ENCODE measurements at regions not wholly inside any gene's neighbourhood (a gene's known extent, or its start where the extent isn't known, plus 50 kb on each side); places are given as distances from the start of the nearest gene placed in this dataset.

GRCh38 chr6:164925681-164926530 is 383.5 kb downstream of the C6orf118 start:
- DNase-seq (ENCODE audit: low read depth), result no peak

DNA sequence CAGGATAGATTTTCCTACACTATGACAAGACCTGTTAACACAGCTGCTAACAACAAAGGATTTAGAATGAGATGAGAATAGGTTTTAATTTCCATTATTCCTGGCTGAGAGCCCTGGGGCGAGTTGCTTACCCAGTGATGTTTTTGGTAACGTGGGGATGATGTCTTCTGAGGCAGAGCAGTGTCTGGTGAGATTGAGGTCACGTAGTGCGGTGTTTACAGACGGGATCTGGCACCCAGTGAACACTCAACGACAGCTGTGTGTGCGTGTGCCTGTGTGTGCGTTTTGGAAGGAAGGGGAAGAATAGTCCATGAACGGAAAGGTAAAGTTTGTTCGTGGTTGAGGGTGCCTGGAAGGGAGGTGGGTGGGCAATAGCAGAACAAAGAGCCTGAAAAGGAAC is 384.7 kb downstream of the C6orf118 start:
- DNase-seq (ENCODE audit: low read depth), result no peak

DNA sequence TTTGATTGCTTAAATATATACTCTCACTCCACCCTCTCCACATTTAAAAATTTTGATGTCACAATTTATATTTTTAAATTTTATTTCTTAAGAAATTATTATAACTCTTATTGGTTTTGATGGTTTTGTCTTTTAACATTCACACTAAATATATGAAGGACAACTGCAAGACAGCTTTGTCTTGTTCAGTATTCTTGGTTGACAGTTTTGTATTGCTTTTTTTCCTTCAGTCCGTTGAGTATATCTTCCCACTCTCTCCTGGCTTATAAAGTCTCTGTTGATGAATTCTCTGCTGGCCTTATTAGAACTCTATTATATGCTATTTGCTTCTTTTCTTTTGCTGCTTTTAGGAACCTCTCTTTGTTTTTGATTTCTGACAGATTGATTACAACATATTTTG is 392.2 kb downstream of the C6orf118 start:
- no peak for DNase-seq (ENCODE audit: low read depth)

- DNase-seq (ENCODE audit: low read depth), result no peak
Observed at GRCh38 chr6:164916087-164916486, 393.3 kb downstream of the C6orf118 start.

DNA sequence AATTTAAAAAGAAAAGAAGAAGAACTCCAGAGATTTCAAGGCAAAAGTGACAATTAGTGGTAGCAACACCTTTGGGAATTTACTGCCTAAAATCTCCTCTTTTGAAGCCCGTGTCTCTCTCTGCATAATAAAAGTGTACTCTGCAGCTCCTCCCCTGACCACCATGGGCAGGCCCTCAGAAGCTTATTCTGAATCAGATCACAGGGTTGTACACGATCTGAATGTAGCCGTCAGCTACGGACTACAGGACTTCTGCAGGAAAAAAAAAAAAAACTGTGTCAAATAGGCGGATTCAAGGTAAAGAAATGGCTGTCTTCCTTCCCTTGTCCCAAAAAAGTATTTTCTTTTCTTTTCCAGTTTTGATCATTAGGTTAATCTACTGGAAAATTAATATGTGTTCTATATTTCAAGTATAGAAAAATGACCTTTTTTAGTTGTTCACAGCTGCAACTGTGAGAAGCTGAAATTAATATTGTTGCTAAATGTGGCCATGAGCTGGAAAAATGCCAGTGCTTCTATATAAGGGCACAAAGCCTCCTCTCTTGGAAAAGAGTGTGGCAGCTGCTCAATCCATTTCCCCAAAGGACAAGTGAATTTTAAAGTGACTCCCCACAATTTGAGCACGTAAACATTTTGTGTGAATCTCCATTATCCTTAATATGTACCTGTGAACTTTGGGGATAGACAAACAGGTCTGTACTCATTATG is 397.4 kb downstream of the C6orf118 start:
- DNase-seq (ENCODE audit: low read depth), result peak; percentile 70

GRCh38 chr6:164911151-164911550 is 398.3 kb downstream of the C6orf118 start:
- no peak for DNase-seq (ENCODE audit: low read depth)

GRCh38 chr6:164906766-164907165 is 402.6 kb downstream of the C6orf118 start:
- no peak for DNase-seq (ENCODE audit: low read depth)

DNA sequence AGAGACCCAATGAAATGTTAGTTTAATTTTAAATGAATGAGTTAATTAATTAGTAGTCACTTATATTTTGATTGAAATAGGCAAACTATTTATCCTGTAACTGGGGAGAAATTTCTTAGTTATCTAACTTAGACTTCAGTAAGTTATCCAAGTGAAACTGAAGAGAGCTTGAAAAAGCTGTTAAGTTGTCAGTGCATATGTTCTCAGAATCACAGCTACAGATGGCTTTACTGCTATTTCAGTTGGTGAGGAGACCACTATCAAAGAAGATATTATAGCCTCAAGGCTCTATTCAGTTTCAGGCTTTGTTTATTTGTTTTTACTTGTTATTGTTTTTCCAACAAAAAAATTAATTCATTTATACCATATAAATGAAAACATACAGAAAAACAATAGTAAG is 404.1 kb downstream of the C6orf118 start:
- no peak for DNase-seq (ENCODE audit: low read depth)

- DNase-seq (ENCODE audit: low read depth), result no peak
Observed at GRCh38 chr6:164898412-164898811, 411.0 kb downstream of the C6orf118 start.

- DNase-seq (ENCODE audit: low read depth), result peak; percentile 18
Observed at GRCh38 chr6:164897523-164898235, 411.7 kb downstream of the C6orf118 start.

DNA sequence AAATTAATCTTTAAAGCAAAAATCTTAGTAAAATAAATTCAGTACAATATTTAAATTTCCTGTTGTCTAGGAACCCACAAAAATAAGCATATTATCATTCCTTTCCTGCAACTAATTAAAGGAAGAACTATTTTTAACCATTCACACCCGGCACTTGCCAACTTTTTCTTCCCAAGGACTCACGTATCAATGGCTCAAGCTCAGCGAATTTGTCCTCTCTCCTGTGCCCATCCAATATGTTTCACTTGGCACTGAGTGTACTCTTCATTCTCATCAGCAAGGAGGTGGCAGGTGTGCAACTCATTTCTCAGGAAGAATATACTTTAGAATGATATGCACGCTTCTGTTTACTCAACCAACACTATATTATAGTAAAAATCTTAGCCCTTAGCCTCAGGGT is 419.4 kb downstream of the C6orf118 start:
- DNase-seq (ENCODE audit: low read depth), result no peak

GRCh38 chr6:164887660-164888059 is 421.7 kb downstream of the C6orf118 start:
- DNase-seq (ENCODE audit: low read depth), result no peak

DNA sequence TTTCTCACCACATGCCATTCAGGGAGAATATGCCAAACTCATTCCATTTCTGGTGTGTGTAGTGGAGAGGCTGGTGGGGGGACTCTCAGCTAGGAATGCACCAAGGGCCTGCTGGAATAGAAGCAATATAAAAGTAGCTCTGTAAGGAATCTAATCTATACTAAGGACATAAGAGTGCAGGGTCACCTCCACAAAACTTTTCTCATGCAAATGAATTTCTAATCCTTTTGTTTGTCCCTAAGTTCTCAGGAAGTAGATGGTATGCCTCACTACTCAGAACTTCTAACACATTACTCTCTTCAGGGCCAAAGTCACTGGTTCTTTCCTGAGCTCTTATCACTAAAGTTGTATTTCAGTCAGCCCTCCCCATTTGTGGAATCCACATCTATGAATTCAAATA is 427.2 kb downstream of the C6orf118 start:
- DNase-seq (ENCODE audit: low read depth), result no peak

DNA sequence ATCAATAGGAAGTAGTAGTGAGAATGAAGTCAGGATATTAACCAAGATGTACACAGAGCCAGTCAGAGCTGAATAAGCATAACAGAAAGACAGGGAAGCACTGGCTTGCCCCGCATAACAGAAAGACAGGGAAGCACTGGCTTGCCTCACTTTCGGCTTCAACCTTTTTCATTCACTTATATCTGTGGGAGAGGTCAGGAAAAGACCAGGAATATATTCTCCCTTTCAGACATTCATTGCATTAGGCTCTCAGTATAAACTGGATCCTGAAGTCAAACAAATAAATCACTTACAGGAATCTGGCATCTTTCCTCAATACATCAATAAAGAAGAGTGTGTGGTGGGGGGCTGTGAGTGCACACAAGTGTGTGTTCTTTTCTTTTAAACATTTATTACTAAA is 437.6 kb downstream of the C6orf118 start:
- DNase-seq (ENCODE audit: low read depth), result no peak

- no peak for DNase-seq (ENCODE audit: low read depth)
Observed at GRCh38 chr6:164870164-164870563, 439.2 kb downstream of the C6orf118 start.

- no peak for DNase-seq (ENCODE audit: low read depth)
Observed at GRCh38 chr6:164861967-164862366, 447.4 kb downstream of the C6orf118 start.

GRCh38 chr6:164859816-164860215 is 449.6 kb downstream of the C6orf118 start:
- no peak for DNase-seq (ENCODE audit: low read depth)

DNA sequence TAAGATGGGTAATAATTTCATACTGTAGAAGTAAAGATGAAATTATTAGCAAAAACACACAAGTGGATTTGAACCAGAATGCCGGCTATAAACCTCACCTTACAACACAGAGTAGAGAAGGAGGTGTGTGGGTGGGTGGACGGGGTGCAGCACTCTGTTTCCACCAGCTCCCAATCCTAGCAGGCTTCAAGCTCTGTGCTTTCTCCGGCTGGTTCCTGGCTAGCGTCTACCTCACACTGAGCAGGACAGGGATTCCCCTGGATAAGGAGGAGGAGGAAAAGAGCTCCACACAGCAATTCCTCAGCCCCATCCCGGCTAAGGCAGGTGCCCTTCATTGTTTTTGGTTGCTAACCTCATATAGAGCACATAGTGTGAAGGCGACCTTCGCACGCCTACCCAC is 453.3 kb downstream of the C6orf118 start:
- DNase-seq (ENCODE audit: low read depth), result no peak

DNA sequence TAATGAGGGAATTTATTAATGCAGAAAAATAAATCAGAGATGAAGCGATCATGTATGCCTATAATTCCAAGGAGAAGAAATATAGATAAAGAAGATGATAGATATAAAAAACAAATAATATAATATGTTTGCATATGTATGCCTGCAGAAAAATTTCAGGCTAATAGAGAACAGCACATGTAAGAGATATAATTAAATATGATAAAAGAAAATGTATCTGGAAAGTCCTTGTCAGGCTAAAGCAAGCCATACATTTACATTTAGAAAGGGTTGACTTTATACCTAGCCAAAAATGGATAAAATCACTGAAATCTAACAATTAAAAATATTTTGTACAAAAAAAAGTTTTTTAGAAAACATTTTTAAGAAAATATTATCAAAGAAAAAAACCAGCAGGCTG is 454.1 kb downstream of the C6orf118 start:
- no peak for DNase-seq (ENCODE audit: low read depth)

- DNase-seq (ENCODE audit: low read depth), result no peak
Observed at GRCh38 chr6:164854526-164854925, 454.9 kb downstream of the C6orf118 start.

- DNase-seq (ENCODE audit: low read depth), result no peak
Observed at GRCh38 chr6:164845773-164846172, 463.6 kb downstream of the C6orf118 start.

- DNase-seq (ENCODE audit: low read depth), result no peak
Observed at GRCh38 chr6:164842085-164842484, 467.3 kb downstream of the C6orf118 start.

All from LHCN-M2 (cell line).